ENCODE measurements at regions not wholly inside any gene's neighbourhood (a gene's known extent, or its start where the extent isn't known, plus 50 kb on each side); places are given as distances from the start of the nearest gene placed in this dataset.
"Not testable (repeated sequence)": the region's sequence is repeated elsewhere in the genome, so short reads cannot be mapped to it uniquely, and the experiment has no call there.

GRCh38 chr15:85267158-85267857 is 113.1 kb upstream of the AKAP13 start:
- not testable (repeated sequence) for DNase-seq

GRCh38 chr15:85274315-85275050 is 105.9 kb upstream of the AKAP13 start:
- DNase-seq, result no peak

- no peak for DNase-seq
These were observed 103.9 kb upstream of the AKAP13 start for GRCh38 chr15:85276508-85276907.

GRCh38 chr15:85276921-85277320 is 103.5 kb upstream of the AKAP13 start:
- DNase-seq, result no peak

- DNase-seq, result no peak
These were observed 102.5 kb upstream of the AKAP13 start for GRCh38 chr15:85277847-85278370.

- DNase-seq, result no peak
These were observed 100.2 kb upstream of the AKAP13 start for GRCh38 chr15:85280203-85280602.

GRCh38 chr15:85281293-85281882 is 99.0 kb upstream of the AKAP13 start:
- no peak for DNase-seq

GRCh38 chr15:85282504-85283115 is 97.8 kb upstream of the AKAP13 start:
- peak; percentile 40 for DNase-seq

- not testable (repeated sequence) for DNase-seq
These were observed 96.6 kb upstream of the AKAP13 start for GRCh38 chr15:85283815-85284214.

- DNase-seq, result no peak
These were observed 95.9 kb upstream of the AKAP13 start for GRCh38 chr15:85284497-85284896.

GRCh38 chr15:85289677-85290365 is 90.6 kb upstream of the AKAP13 start:
- no peak for DNase-seq

GRCh38 chr15:85292583-85292982 is 87.8 kb upstream of the AKAP13 start:
- DNase-seq, result not testable (repeated sequence)

GRCh38 chr15:85296615-85297402 is 83.6 kb upstream of the AKAP13 start:
- DNase-seq, result peak; percentile 77

- DNase-seq, result no peak
These were observed 82.9 kb upstream of the AKAP13 start for GRCh38 chr15:85297537-85297936.

- no peak for DNase-seq
These were observed 82.0 kb upstream of the AKAP13 start for GRCh38 chr15:85298366-85298765.

- no peak for DNase-seq
These were observed 81.5 kb upstream of the AKAP13 start for GRCh38 chr15:85298941-85299340.

- DNase-seq, result no peak
These were observed 78.1 kb upstream of the AKAP13 start for GRCh38 chr15:85302271-85302670.

- no peak for DNase-seq
These were observed 75.4 kb upstream of the AKAP13 start for GRCh38 chr15:85305050-85305449.

GRCh38 chr15:85306946-85307686 is 73.3 kb upstream of the AKAP13 start:
- no peak for DNase-seq

GRCh38 chr15:85307687-85308045 is 72.7 kb upstream of the AKAP13 start:
- DNase-seq, result no peak

- no peak for DNase-seq
These were observed 68.8 kb upstream of the AKAP13 start for GRCh38 chr15:85311647-85312046.
